ENCODE measurements at regions not wholly inside any gene's neighbourhood (a gene's known extent, or its start where the extent isn't known, plus 50 kb on each side); places are given as distances from the start of the nearest gene placed in this dataset.

DNA sequence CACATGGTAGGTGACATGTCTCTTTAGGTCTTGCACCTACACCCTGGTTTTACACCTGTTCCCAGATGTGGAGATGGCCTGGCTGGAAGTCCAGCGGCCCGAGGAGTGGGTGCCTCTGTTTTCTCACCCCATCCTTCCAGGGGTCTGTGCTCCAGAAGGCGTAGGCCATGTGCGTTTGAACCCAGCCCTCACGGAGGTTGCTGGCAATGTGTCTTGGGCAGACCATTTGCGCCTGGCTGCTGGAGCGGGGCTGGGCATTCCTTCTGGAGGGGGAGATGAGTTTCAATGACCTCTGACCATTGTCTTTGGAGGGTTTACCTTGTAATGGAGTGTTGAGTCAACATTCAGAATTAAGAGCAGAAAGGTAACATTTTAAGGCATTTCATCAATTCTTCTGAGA, 54.8 kb upstream of the ZNF536 start:
- TF ChIP-seq, protein P1, sequence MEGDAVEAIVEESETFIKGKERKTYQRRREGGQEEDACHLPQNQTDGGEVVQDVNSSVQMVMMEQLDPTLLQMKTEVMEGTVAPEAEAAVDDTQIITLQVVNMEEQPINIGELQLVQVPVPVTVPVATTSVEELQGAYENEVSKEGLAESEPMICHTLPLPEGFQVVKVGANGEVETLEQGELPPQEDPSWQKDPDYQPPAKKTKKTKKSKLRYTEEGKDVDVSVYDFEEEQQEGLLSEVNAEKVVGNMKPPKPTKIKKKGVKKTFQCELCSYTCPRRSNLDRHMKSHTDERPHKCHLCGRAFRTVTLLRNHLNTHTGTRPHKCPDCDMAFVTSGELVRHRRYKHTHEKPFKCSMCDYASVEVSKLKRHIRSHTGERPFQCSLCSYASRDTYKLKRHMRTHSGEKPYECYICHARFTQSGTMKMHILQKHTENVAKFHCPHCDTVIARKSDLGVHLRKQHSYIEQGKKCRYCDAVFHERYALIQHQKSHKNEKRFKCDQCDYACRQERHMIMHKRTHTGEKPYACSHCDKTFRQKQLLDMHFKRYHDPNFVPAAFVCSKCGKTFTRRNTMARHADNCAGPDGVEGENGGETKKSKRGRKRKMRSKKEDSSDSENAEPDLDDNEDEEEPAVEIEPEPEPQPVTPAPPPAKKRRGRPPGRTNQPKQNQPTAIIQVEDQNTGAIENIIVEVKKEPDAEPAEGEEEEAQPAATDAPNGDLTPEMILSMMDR (IDR thresholded peaks at IDR 0.05; ENCODE audit: poor library complexity), result no peak
- TF ChIP-seq EZH2phosphoT487 (IDR thresholded peaks at IDR 0.05; ENCODE audit: low read depth, severe bottlenecking, unreplicated experiment) (no peak), EZH2 (IDR thresholded peaks at IDR 0.05; ENCODE audit: borderline replicate concordance) (no peak)
